Mesendoderm (in vitro differentiated cells): ENCODE measurements at regions not wholly inside any gene's neighbourhood (a gene's known extent, or its start where the extent isn't known, plus 50 kb on each side); places are given as distances from the start of the nearest gene placed in this dataset.
A peak's percentile ranks its signal among the peaks of the same experiment; 100 is the strongest.

Experiments used
- DNase-seq: peaks from one replicate; pipeline ENCODE4 v3.0.0; 2013
- H2AK5ac ChIP-seq: 2 replicates; pipeline ENCODE4 v1.6.1; 2013; ENCODE audit warnings: low read length, inconsistent platforms
- H2BK120ac ChIP-seq: 2 replicates; pipeline ENCODE4 v1.6.1; 2013; ENCODE audit warnings: low read depth, mild to moderate bottlenecking, low read length, moderate library complexity, mixed read lengths
- H2BK15ac ChIP-seq: replicated peaks from 2 replicates; pipeline ENCODE4 v1.6.1; 2013; ENCODE audit warnings: low read depth, mild to moderate bottlenecking, moderate library complexity
- H2BK5ac ChIP-seq: 2 replicates; pipeline ENCODE4 v1.6.1; 2013; ENCODE audit warnings: low read length, inconsistent platforms
- H3K18ac ChIP-seq: 2 replicates; pipeline ENCODE4 v1.6.1; 2013; ENCODE audit warnings: mild to moderate bottlenecking, low read length, mixed read lengths
- H3K23ac ChIP-seq: one replicate; pipeline ENCODE4 v1.6.1; 2013; ENCODE audit warnings: low read length
- H3K27ac ChIP-seq: 2 replicates; pipeline ENCODE4 v1.5.1; 2013; ENCODE audit warnings: low read depth, mild to moderate bottlenecking, inconsistent platforms, low read length, moderate library complexity
- H3K27me3 ChIP-seq: 2 replicates; pipeline ENCODE4 v1.6.1; 2013; ENCODE audit warnings: low read length, control low read depth, mild to moderate bottlenecking, inconsistent platforms; ENCODE audit not compliant: insufficient read depth, poor library complexity
- H3K36me3 ChIP-seq: 2 replicates; pipeline ENCODE4 v1.6.1; 2013; ENCODE audit warnings: low read length, inconsistent platforms; ENCODE audit not compliant: control insufficient read depth, insufficient read depth
- H3K4ac ChIP-seq: one replicate; pipeline ENCODE4 v1.6.1; 2013; ENCODE audit warnings: low read depth, mild to moderate bottlenecking, low read length, moderate library complexity
- H3K4me1 ChIP-seq: 2 replicates; pipeline ENCODE4 v1.6.1; 2013; ENCODE audit warnings: low read depth, low read length, inconsistent platforms; ENCODE audit not compliant: control insufficient read depth
- H3K4me2 ChIP-seq: 2 replicates; pipeline ENCODE4 v1.6.1; 2013; ENCODE audit warnings: low read length
- H3K4me3 ChIP-seq: 2 replicates; pipeline ENCODE4 v1.5.1; 2013; ENCODE audit warnings: mild to moderate bottlenecking, low read length
- H3K56ac ChIP-seq: one replicate; pipeline ENCODE4 v1.6.1; 2013; ENCODE audit warnings: low read length
- H3K79me1 ChIP-seq: 2 replicates; pipeline ENCODE4 v1.6.1; 2013; ENCODE audit warnings: low read length, inconsistent platforms
- H3K79me2 ChIP-seq: 2 replicates; pipeline ENCODE4 v1.6.1; 2013; ENCODE audit warnings: mild to moderate bottlenecking, low read length; ENCODE audit not compliant: control insufficient read depth, insufficient read depth
- H3K9ac ChIP-seq: 2 replicates; pipeline ENCODE4 v1.6.1; 2013; ENCODE audit warnings: low read length, inconsistent platforms
- H4K5ac ChIP-seq: one replicate; pipeline ENCODE4 v1.6.1; 2013; ENCODE audit warnings: low read length
- H4K8ac ChIP-seq: one replicate; pipeline ENCODE4 v1.6.1; 2013; ENCODE audit warnings: low read depth, mild to moderate bottlenecking, control low read depth, low read length, moderate library complexity
- WGBS: extraction: QIAGEN DNeasy Blood & Tissue Kit; methylation state at CpG from one replicate; pipeline ENCODE4 v1.1.7; 2013; ENCODE audit warnings: low lambda C conversion rate, missing lambda C conversion rate; ENCODE audit not compliant: insufficient coverage; ENCODE audit errors: extremely low coverage; 5-methylcytosine and 5-hydroxymethylcytosine counted together

DNA sequence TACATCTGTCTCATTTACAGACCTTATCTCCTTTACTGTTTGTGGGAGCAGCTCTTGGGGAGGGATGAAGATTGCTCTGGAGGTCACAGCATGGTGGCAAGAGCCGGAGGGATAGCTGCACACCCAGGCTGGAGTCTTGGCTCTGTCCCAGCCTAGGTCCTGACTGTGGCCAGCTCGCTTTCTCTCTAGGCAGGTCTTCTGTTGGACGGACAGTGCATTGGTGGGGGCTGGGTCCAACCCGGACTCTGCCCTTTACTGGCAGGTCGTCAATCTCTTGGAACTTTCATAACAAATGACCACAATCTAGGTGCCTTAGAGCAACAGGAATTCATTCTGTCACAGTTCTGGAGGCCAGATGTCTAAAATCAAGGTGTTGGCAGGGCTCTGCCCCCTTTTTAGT lies 319.8 kb upstream of the C1orf174 start:
- H3K79me2 ChIP-seq: no peaks in the 10 kb centered on the region
- no peaks in the 10 kb centered on the region for H3K27me3 ChIP-seq
- H3K79me1 ChIP-seq: no peaks in the 10 kb centered on the region
- H3K27ac ChIP-seq: no peak overlapping the region
- no peak overlapping the region for H2BK15ac ChIP-seq
- no peak overlapping the region for H3K9ac ChIP-seq
- no peak overlapping the region for H3K18ac ChIP-seq
- no peak for DNase-seq
- no peaks in the 10 kb centered on the region for H3K36me3 ChIP-seq
- no CpG with 5 or more reads among the region's 5 CpGs for WGBS
- no peak overlapping the region for H3K4me3 ChIP-seq
- H2AK5ac ChIP-seq: no peak overlapping the region
- H2BK5ac ChIP-seq: no peak overlapping the region
- no peak overlapping the region for H2BK120ac ChIP-seq
- H3K56ac ChIP-seq: no peak overlapping the region
- H3K4ac ChIP-seq: no peak overlapping the region
- H4K5ac ChIP-seq: no peak overlapping the region
- H3K23ac ChIP-seq: no peak overlapping the region
- H4K8ac ChIP-seq: no peak overlapping the region
- no peak overlapping the region for H3K4me2 ChIP-seq
- H3K4me1 ChIP-seq: no peaks in the 10 kb centered on the region

DNA sequence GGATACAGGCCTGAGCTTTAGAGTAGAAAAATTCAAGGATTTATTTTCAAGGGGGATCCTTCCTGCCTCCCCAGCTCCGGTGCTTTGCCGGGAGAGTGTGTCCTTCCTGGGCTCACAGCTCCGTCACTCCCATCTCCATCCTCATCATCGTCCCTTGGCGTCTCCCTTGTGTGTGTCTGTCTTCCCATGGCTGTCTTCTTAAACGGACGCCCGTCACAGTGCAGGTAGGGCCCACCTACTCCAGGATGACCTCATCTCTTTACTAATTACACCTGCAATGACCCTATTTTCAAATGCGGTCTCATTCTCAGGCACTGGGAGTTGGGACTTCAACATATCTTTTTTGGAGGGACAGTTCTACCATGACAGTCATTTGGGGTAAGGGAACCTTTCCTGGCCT lies 320.3 kb upstream of the C1orf174 start:
- H3K27ac ChIP-seq: no peak overlapping the region
- H3K79me1 ChIP-seq: no peaks in the 10 kb centered on the region
- H3K4ac ChIP-seq: no peak overlapping the region
- H2BK15ac ChIP-seq: no peak overlapping the region
- H3K9ac ChIP-seq: no peak overlapping the region
- no peak for DNase-seq
- H3K4me2 ChIP-seq: no peak overlapping the region
- no peak overlapping the region for H3K4me3 ChIP-seq
- no peak overlapping the region for H4K5ac ChIP-seq
- H4K8ac ChIP-seq: no peak overlapping the region
- no peaks in the 10 kb centered on the region for H3K27me3 ChIP-seq
- no peak overlapping the region for H3K56ac ChIP-seq
- H2AK5ac ChIP-seq: no peak overlapping the region
- no peak overlapping the region for H2BK5ac ChIP-seq
- no peaks in the 10 kb centered on the region for H3K79me2 ChIP-seq
- H3K4me1 ChIP-seq: no peaks in the 10 kb centered on the region
- no peaks in the 10 kb centered on the region for H3K36me3 ChIP-seq
- no peak overlapping the region for H3K18ac ChIP-seq
- WGBS: no CpG with 5 or more reads among the region's 9 CpGs
- H3K23ac ChIP-seq: no peak overlapping the region
- H2BK120ac ChIP-seq: no peak overlapping the region

DNA sequence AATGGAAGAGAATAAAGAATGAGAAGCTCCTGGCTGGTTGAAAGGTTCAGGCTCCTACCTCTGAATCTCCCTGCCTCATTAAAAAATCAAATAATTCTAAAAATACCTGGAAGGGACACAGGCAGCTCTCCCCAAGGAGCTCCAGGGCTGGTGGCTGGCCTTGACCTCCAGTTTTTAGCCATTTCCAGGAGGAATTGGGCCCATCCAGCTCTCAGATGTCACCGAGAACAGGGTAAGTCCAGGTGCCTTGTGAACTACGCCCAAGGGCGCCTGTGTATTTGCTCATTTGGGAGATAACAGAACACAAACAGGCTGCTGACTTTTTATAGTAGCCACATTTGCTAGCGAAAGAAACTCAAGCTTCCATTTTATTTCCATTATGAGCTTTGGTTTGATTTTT lies 321.0 kb upstream of the C1orf174 start:
- H3K36me3 ChIP-seq: no peaks in the 10 kb centered on the region
- no peak overlapping the region for H3K4ac ChIP-seq
- H3K4me1 ChIP-seq: no peaks in the 10 kb centered on the region
- no peak overlapping the region for H2BK15ac ChIP-seq
- no peak for DNase-seq
- no peak overlapping the region for H4K8ac ChIP-seq
- H3K79me2 ChIP-seq: no peaks in the 10 kb centered on the region
- H2AK5ac ChIP-seq: no peak overlapping the region
- no peak overlapping the region for H3K9ac ChIP-seq
- H4K5ac ChIP-seq: no peak overlapping the region
- WGBS: no CpG with 5 or more reads among the region's 4 CpGs
- no peaks in the 10 kb centered on the region for H3K27me3 ChIP-seq
- H3K18ac ChIP-seq: no peak overlapping the region
- H3K4me2 ChIP-seq: no peak overlapping the region
- H2BK5ac ChIP-seq: no peak overlapping the region
- no peak overlapping the region for H3K56ac ChIP-seq
- H3K27ac ChIP-seq: no peak overlapping the region
- H3K79me1 ChIP-seq: no peaks in the 10 kb centered on the region
- no peak overlapping the region for H2BK120ac ChIP-seq
- no peak overlapping the region for H3K4me3 ChIP-seq
- H3K23ac ChIP-seq: no peak overlapping the region

DNA sequence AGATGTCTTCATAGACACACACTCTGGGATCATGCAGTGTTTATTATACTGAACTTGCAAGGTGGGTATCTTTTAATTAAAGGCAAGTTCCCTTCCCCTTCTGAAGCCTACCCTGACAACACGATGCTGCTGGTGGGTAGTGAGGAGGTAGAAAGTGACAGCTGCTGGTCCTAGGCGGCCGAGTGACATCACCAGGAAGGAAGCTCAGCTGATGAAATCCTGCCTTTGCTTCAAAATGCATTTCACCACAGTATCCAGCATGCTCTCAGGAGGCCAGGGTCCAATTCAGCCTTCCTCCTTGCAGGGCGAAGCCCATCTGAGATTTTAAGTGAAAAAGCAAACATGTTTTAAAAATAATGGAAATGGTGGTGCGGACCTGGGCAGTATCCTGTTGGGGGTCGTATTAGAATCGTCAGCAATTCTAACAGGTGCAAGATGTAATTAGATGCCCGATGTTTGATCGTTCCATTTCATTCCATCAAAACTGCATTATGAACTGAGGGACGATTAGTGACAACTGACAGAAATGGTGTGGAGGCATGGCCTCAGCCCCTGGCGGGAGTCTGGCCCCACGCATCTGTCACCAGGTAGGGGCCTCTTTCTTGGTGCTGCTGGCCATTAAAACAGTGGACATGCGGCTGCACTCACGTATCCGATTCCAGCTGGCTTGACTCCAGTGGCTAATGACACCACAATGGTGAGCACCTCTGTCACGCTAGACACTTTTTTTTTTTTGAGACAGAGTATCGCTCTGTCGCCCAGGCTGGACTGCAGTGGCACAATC lies 324.8 kb upstream of the C1orf174 start:
- Histone ChIP-seq H3K79me2 (no peaks in the 10 kb centered on the region), H3K4ac (no peak overlapping the region), H3K27me3 (no peaks in the 10 kb centered on the region), H3K4me1 (no peaks in the 10 kb centered on the region), H3K27ac (no peak overlapping the region), H4K5ac (no peak overlapping the region), H3K79me1 (no peaks in the 10 kb centered on the region), H2BK15ac (no peak overlapping the region), H2BK5ac (no peak overlapping the region), H3K4me2 (no peak overlapping the region), H3K4me3 (no peak overlapping the region), H2AK5ac (no peak overlapping the region), H3K56ac (no peak overlapping the region), H3K9ac (no peak overlapping the region), H3K23ac (no peak overlapping the region), H2BK120ac (no peak overlapping the region), H3K36me3 (no peaks in the 10 kb centered on the region), H3K18ac (no peak overlapping the region), H4K8ac (no peak overlapping the region)
- peak; percentile 54 for DNase-seq
- WGBS: no CpG with 5 or more reads among the region's 18 CpGs

DNA sequence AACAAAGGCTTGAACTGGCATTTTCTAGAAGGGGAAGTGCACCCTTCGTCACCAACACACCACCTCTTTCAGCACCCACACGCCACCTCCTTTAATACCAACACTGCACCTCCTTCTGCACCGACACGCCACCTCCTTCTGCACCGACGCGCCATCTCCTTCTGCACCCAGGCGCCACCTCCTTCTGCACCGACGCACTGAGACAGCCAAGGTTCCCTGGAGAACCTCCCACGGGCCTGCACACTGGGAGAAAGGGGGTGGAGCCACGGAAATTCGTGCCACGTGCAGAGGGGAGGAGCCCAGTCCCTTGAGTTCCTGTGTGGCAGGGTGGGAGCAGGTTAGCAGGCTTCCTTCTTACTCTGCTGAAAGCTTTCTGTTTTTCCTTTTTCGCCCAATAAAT lies 327.9 kb upstream of the C1orf174 start:
- no peak overlapping the region for H2BK120ac ChIP-seq
- no peak overlapping the region for H3K4me3 ChIP-seq
- no peak overlapping the region for H4K5ac ChIP-seq
- no peak overlapping the region for H4K8ac ChIP-seq
- WGBS: no CpG with 5 or more reads among the region's 15 CpGs
- no peak overlapping the region for H3K4me2 ChIP-seq
- no peak for DNase-seq
- H3K36me3 ChIP-seq: no peaks in the 10 kb centered on the region
- no peak overlapping the region for H3K56ac ChIP-seq
- no peak overlapping the region for H2AK5ac ChIP-seq
- no peaks in the 10 kb centered on the region for H3K27me3 ChIP-seq
- no peak overlapping the region for H3K27ac ChIP-seq
- no peak overlapping the region for H2BK5ac ChIP-seq
- H3K4me1 ChIP-seq: no peaks in the 10 kb centered on the region
- no peak overlapping the region for H3K23ac ChIP-seq
- H3K79me1 ChIP-seq: no peaks in the 10 kb centered on the region
- H2BK15ac ChIP-seq: no peak overlapping the region
- no peaks in the 10 kb centered on the region for H3K79me2 ChIP-seq
- no peak overlapping the region for H3K9ac ChIP-seq
- no peak overlapping the region for H3K18ac ChIP-seq
- no peak overlapping the region for H3K4ac ChIP-seq

DNA sequence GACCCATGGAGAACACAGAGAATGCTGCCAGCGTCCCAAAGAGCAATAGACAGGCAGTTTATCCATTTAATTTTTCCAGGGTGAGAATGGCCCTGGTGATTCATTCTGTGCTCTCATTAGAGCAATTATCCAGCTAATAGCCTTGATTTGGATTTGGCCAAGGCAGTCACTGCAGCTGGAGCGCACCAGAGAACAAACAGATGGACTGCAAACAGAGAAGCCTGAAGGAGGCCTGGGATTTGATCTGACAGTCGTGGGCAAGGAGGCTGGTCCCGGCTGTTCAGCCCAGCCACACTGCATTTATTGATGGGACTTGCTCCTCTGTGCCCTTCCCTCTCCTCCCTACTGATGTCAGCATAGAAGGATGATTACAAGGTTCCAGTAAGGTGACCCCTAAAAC lies 353.9 kb upstream of the C1orf174 start:
- no CpG with 5 or more reads among the region's 4 CpGs for WGBS
- H3K4ac ChIP-seq: no peak overlapping the region

More for the DNA sequence above, 353.9 kb upstream of the C1orf174 start:
- Histone ChIP-seq H3K79me2 (no peaks in the 10 kb centered on the region), H4K5ac (no peak overlapping the region), H2BK15ac (no peak overlapping the region), H4K8ac (no peak overlapping the region), H3K4me2 (no peak overlapping the region), H3K4me1 (no peaks in the 10 kb centered on the region), H3K79me1 (no peaks in the 10 kb centered on the region), H2AK5ac (no peak overlapping the region), H3K9ac (no peak overlapping the region), H3K27ac (no peak overlapping the region), H3K36me3 (no peaks in the 10 kb centered on the region), H3K18ac (no peak overlapping the region), H3K27me3 (no peaks in the 10 kb centered on the region), H2BK120ac (no peak overlapping the region), H3K4me3 (no peak overlapping the region), H3K56ac (no peak overlapping the region), H3K23ac (no peak overlapping the region), H2BK5ac (no peak overlapping the region)
- DNase-seq: no peak
